SK-N-SH treated with all-trans-retinoic acid at 6 μM for 48 hours (cell line): ENCODE measurements at regions not wholly inside any gene's neighbourhood (a gene's known extent, or its start where the extent isn't known, plus 50 kb on each side); places are given as distances from the start of the nearest gene placed in this dataset.

ENCODE experiments used
- ATAC-seq: fragments of 200-7000 bp; cut with Tn5 transposase; 3 replicates; pipeline ENCODE4 v1.9.1; 2020; ENCODE audit warnings: mild to moderate bottlenecking, moderate library complexity
- ARNTL ChIP-seq: fragments of 450-650 bp; formaldehyde crosslinking; IDR thresholded peaks from 2 replicates; pipeline ENCODE4 v1.5.0; 2020; ENCODE audit warnings: low read depth, mild to moderate bottlenecking, moderate library complexity, borderline replicate concordance
- BACH2 ChIP-seq: fragments of 250-450 bp; sonication (Bioruptor Pico); IDR thresholded peaks from 2 replicates; pipeline ENCODE4 v1.9.0; 2021; ENCODE audit warnings: mild to moderate bottlenecking, borderline replicate concordance
- CSRNP3 ChIP-seq: fragments of 250-450 bp; sonication (Bioruptor Pico); IDR thresholded peaks from 2 replicates; pipeline ENCODE4 v1.5.1; 2021; ENCODE audit warnings: mild to moderate bottlenecking, moderate library complexity
- GLIS3 ChIP-seq: fragments of 250-450 bp; sonication (Bioruptor Pico); IDR thresholded peaks from 2 replicates; pipeline ENCODE4 v1.5.0; 2020; ENCODE audit warnings: mild to moderate bottlenecking, moderate library complexity
- ISL1 ChIP-seq: fragments of 250-450 bp; sonication (Bioruptor Pico); IDR thresholded peaks from 2 replicates; pipeline ENCODE4 v2.1.2; 2022; ENCODE audit warnings: mild to moderate bottlenecking, moderate library complexity
- OSR1 ChIP-seq: fragments of 250-450 bp; sonication (Bioruptor Pico); IDR thresholded peaks from 2 replicates; pipeline ENCODE4 v1.8.0; 2022; ENCODE audit warnings: moderate library complexity, mild to moderate bottlenecking, inconsistent platforms
- PATZ1 ChIP-seq: fragments of 250-450 bp; sonication (Bioruptor Pico); IDR thresholded peaks from 2 replicates; pipeline ENCODE4 v1.8.0; 2020; ENCODE audit warnings: mild to moderate bottlenecking, moderate library complexity, borderline replicate concordance
- PPARA ChIP-seq: fragments of 250-450 bp; sonication (Bioruptor Pico); IDR thresholded peaks from 2 replicates; pipeline ENCODE4 v1.5.0; 2020; ENCODE audit warnings: mild to moderate bottlenecking, borderline replicate concordance
- RARB ChIP-seq: fragments of 250-450 bp; sonication (Bioruptor Pico); IDR thresholded peaks from 2 replicates; pipeline ENCODE4 v1.8.0; 2021; ENCODE audit warnings: mild to moderate bottlenecking, moderate library complexity
- SNAI2 ChIP-seq: fragments of 250-450 bp; sonication (Bioruptor Pico); IDR thresholded peaks from 2 replicates; pipeline ENCODE4 v1.5.0; 2020; ENCODE audit warnings: mild to moderate bottlenecking, moderate library complexity
- TCF4 ChIP-seq: fragments of 250-450 bp; sonication (Bioruptor Pico); IDR thresholded peaks from 2 replicates; pipeline ENCODE4 v1.8.0; 2021; ENCODE audit warnings: mild to moderate bottlenecking, moderate library complexity, borderline replicate concordance
- TOX ChIP-seq: fragments of 250-450 bp; sonication (Bioruptor Pico); IDR thresholded peaks from 2 replicates; pipeline ENCODE4 v1.8.0; 2021; ENCODE audit warnings: mild to moderate bottlenecking, moderate library complexity, borderline replicate concordance
- ZC3H10 ChIP-seq: fragments of 250-450 bp; sonication (Bioruptor Pico); IDR thresholded peaks from 2 replicates; pipeline ENCODE4 v1.5.1; 2021; ENCODE audit warnings: mild to moderate bottlenecking, moderate library complexity
- ZFP3 ChIP-seq: fragments of 250-450 bp; sonication (Bioruptor Pico); IDR thresholded peaks from 2 replicates; pipeline ENCODE4 v1.5.0; 2020; ENCODE audit warnings: mild to moderate bottlenecking, moderate library complexity
- ZNF565 ChIP-seq: fragments of 450-650 bp; formaldehyde crosslinking; conservative IDR thresholded peaks from 2 replicates; pipeline ENCODE4 v1.5.0; 2020; ENCODE audit warnings: low read depth, mild to moderate bottlenecking, moderate library complexity
- ZNF70 ChIP-seq: fragments of 450-650 bp; formaldehyde crosslinking; IDR thresholded peaks from 2 replicates; pipeline ENCODE4 v1.5.0; 2020; ENCODE audit warnings: mild to moderate bottlenecking, moderate library complexity
- ZNF8 ChIP-seq: fragments of 450-650 bp; formaldehyde crosslinking; IDR thresholded peaks from 2 replicates; pipeline ENCODE4 v1.5.0; 2020; ENCODE audit warnings: mild to moderate bottlenecking, moderate library complexity
- TF ChIP-seq, protein P1 (sequence below): fragments of 250-450 bp; sonication (Bioruptor Pico); IDR thresholded peaks from 2 replicates; pipeline ENCODE4 v1.5.0; 2020; ENCODE audit warnings: mild to moderate bottlenecking, moderate library complexity
- TF ChIP-seq, protein P2 (sequence below): fragments of 250-450 bp; sonication (Bioruptor Pico); IDR thresholded peaks from 2 replicates; pipeline ENCODE4 v1.5.1; 2020; ENCODE audit warnings: low read depth, mild to moderate bottlenecking, moderate library complexity

DNA sequence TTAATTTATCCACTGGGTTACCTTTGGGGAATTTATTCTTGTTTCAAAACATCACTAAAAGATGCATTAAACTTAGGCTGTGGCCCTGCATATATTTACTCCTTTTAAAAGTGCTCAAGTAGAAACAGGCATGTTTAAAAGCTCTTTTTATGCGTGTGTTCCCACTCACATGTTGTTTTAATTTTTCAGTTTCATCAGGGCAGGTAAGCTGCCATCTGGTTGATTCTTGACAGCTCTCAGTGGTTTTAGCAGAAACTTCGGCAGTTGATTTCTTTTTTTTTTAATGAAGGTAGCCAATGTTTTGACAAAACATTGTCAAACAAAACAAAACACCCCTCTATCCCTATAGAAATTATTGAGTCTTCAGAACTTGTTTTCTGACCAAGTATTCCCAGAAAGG, 89.6 kb upstream of the LGR5 start:
- no peak for ATAC-seq
- no peak for TF ChIP-seq OSR1 (CRISPR knock-in tag)
- no peak for TF ChIP-seq GLIS3 (CRISPR knock-in tag)
- TF ChIP-seq ZFP3: no peak
- no peak for TF ChIP-seq CSRNP3 (CRISPR knock-in tag)
- no peak for TF ChIP-seq ZNF565 (CRISPR knock-in tag)
- TF ChIP-seq ARNTL: no peak
- TF ChIP-seq, protein P1, sequence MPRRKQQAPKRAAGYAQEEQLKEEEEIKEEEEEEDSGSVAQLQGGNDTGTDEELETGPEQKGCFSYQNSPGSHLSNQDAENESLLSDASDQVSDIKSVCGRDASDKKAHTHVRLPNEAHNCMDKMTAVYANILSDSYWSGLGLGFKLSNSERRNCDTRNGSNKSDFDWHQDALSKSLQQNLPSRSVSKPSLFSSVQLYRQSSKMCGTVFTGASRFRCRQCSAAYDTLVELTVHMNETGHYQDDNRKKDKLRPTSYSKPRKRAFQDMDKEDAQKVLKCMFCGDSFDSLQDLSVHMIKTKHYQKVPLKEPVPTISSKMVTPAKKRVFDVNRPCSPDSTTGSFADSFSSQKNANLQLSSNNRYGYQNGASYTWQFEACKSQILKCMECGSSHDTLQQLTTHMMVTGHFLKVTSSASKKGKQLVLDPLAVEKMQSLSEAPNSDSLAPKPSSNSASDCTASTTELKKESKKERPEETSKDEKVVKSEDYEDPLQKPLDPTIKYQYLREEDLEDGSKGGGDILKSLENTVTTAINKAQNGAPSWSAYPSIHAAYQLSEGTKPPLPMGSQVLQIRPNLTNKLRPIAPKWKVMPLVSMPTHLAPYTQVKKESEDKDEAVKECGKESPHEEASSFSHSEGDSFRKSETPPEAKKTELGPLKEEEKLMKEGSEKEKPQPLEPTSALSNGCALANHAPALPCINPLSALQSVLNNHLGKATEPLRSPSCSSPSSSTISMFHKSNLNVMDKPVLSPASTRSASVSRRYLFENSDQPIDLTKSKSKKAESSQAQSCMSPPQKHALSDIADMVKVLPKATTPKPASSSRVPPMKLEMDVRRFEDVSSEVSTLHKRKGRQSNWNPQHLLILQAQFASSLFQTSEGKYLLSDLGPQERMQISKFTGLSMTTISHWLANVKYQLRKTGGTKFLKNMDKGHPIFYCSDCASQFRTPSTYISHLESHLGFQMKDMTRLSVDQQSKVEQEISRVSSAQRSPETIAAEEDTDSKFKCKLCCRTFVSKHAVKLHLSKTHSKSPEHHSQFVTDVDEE (CRISPR knock-in tag): no peak
- no peak for TF ChIP-seq PATZ1
- no peak for TF ChIP-seq ISL1
- no peak for TF ChIP-seq RARB (CRISPR knock-in tag)
- TF ChIP-seq, protein P2, sequence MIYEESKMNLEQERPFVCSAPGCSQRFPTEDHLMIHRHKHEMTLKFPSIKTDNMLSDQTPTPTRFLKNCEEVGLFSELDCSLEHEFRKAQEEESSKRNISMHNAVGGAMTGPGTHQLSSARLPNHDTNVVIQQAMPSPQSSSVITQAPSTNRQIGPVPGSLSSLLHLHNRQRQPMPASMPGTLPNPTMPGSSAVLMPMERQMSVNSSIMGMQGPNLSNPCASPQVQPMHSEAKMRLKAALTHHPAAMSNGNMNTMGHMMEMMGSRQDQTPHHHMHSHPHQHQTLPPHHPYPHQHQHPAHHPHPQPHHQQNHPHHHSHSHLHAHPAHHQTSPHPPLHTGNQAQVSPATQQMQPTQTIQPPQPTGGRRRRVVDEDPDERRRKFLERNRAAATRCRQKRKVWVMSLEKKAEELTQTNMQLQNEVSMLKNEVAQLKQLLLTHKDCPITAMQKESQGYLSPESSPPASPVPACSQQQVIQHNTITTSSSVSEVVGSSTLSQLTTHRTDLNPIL (CRISPR knock-in tag): no peak
- no peak for TF ChIP-seq BACH2 (CRISPR knock-in tag)
- TF ChIP-seq ZNF8 (CRISPR knock-in tag): no peak
- TF ChIP-seq ZNF70 (CRISPR knock-in tag): no peak
- TF ChIP-seq TOX (CRISPR knock-in tag): no peak
- TF ChIP-seq, all 23 proteins: peak for 0

DNA sequence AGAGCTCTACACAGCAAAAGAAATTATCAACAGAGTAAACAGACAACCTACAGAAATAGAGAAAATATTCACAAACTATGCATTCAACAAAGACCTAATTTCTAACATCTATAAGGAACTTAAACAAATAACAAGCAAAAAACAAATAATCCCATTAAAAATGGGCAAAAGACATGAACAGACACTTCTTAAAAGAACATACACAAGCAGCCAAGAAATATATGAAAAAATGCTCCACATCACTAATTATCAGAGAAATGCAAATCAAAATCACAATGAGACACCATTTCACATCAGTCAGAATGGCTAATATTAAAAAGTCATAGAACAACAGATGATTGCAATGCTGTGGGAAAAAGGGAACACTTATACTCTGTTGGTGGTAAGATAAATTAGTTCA, 100.7 kb upstream of the LGR5 start:
- no peak for ATAC-seq
- no peak for TF ChIP-seq PATZ1

GRCh38 chr12:71335963-71336257, 103.7 kb upstream of the LGR5 start:
- TF ChIP-seq, protein P2 (CRISPR knock-in tag): no peak
- TF ChIP-seq ZNF565 (CRISPR knock-in tag) (no peak), BACH2 (CRISPR knock-in tag) (no peak), CSRNP3 (CRISPR knock-in tag) (no peak), ZC3H10 (CRISPR knock-in tag) (no peak), OSR1 (CRISPR knock-in tag) (no peak), ARNTL (no peak), ZNF8 (CRISPR knock-in tag) (no peak), TCF4 (CRISPR knock-in tag) (no peak), ZFP3 (no peak), ISL1 (no peak), ZNF70 (CRISPR knock-in tag) (no peak), RARB (CRISPR knock-in tag) (no peak), PPARA (CRISPR knock-in tag) (no peak), SNAI2 (CRISPR knock-in tag) (no peak), TOX (CRISPR knock-in tag) (no peak)
- no peak for ATAC-seq
